Uterus (tissue), 2 donors: ENCODE measurements at regions not wholly inside any gene's neighbourhood (a gene's known extent, or its start where the extent isn't known, plus 50 kb on each side); places are given as distances from the start of the nearest gene placed in this dataset.

Experiments used
- POLR2A ChIP-seq, 2 donors: fragments of 450-650 bp; IDR thresholded peaks; one replicate each; pipeline ENCODE4 v1.6.1; 2016; ENCODE audit warnings: antibody characterized with exemption in 2 of 2, mild to moderate bottlenecking in 1 of 2, moderate library complexity in 1 of 2
- TF ChIP-seq, protein P1 (sequence below), 4 experiments: fragments of 200-600 bp in 2 of 4; fragments of 450-650 bp in 2 of 4; sonication (generic) in 2 of 4; IDR thresholded peaks; one replicate each; pipeline ENCODE4 v1.5.1; 2016 to 2019; ENCODE audit warnings: antibody characterized with exemption in 4 of 4, mild to moderate bottlenecking in 2 of 4, moderate library complexity in 1 of 4

DNA sequence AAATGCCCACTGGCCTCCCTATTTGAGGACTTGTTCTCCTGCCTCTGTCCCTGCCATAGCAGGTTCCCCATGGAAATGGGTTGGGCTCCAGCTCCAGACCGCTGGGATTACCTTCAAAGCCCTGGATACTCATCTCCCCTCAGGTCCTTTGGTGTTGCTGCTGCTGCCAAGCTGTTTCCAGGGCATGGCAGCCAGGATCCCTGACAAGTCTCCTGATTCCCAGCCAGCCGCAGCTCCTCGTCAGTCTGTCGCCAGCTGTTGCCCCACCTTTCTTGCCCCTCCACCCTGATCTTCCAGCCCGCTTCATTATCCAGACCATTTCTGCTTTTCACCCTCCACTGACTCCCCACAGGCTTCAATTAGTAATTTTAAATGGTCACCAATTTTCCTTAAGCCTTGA lies 68.3 kb upstream of the KCND3 start:
- TF ChIP-seq, protein P1, sequence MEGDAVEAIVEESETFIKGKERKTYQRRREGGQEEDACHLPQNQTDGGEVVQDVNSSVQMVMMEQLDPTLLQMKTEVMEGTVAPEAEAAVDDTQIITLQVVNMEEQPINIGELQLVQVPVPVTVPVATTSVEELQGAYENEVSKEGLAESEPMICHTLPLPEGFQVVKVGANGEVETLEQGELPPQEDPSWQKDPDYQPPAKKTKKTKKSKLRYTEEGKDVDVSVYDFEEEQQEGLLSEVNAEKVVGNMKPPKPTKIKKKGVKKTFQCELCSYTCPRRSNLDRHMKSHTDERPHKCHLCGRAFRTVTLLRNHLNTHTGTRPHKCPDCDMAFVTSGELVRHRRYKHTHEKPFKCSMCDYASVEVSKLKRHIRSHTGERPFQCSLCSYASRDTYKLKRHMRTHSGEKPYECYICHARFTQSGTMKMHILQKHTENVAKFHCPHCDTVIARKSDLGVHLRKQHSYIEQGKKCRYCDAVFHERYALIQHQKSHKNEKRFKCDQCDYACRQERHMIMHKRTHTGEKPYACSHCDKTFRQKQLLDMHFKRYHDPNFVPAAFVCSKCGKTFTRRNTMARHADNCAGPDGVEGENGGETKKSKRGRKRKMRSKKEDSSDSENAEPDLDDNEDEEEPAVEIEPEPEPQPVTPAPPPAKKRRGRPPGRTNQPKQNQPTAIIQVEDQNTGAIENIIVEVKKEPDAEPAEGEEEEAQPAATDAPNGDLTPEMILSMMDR (IDR thresholded peaks at IDR 0.05), result no peak
- no peak for TF ChIP-seq POLR2A (IDR thresholded peaks at IDR 0.05)
